Fibroblast of pulmonary artery (primary cell): ENCODE measurements at regions not wholly inside any gene's neighbourhood (a gene's known extent, or its start where the extent isn't known, plus 50 kb on each side); places are given as distances from the start of the nearest gene placed in this dataset.

ENCODE experiments used
- DNase-seq: peaks from one replicate; pipeline ENCODE4 v3.0.0-alpha.2; 2010; ENCODE audit warnings: low read depth
- H3K4me3 ChIP-seq: replicated peaks from 2 replicates; pipeline ENCODE4 v1.5.1; 2011; ENCODE audit warnings: low read depth, mild to moderate bottlenecking, control low read depth, low read length, moderate library complexity
- TF ChIP-seq, protein P1 (sequence below): IDR thresholded peaks from 2 replicates; pipeline ENCODE4 v1.5.1; 2011; ENCODE audit warnings: mild to moderate bottlenecking, control low read depth, low read length, inconsistent platforms; ENCODE audit errors: missing control alignments

DNA sequence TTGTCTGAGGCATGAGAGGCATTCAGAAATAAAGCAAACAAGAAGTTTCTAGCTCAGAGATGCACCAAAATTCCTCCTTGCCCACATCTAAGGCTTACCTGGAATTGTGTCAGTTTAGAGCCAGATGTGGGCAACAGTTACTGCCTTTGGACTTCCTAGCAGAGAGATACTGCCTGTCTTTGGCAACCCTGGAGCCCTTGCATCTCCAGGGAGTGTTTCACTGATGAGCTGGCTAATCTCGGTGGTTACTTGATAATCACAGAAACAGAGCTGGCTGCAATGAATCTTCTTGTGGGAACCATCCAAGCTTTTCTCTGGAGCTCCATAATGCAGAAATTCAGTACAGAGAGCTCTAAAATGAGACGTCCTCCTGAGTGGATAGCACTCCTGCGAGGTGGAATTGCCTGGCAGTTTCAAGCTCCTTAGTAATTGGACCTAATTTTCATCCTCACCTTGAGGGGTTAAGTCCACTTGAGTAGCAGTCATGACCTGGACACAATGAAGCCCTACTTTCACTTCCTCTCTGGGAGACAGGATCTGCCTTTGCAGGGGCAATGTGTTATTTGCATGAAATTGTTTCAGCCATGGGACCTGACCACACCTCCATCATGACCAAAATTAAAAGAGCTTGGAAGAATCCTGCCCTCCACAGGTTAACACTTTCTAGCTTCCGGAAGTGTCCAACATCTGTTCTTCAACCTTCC lies 108.8 kb upstream of the ARHGAP5 start:
- H3K4me3 ChIP-seq: no peak overlapping the region
- no peak for DNase-seq
- TF ChIP-seq, protein P1, sequence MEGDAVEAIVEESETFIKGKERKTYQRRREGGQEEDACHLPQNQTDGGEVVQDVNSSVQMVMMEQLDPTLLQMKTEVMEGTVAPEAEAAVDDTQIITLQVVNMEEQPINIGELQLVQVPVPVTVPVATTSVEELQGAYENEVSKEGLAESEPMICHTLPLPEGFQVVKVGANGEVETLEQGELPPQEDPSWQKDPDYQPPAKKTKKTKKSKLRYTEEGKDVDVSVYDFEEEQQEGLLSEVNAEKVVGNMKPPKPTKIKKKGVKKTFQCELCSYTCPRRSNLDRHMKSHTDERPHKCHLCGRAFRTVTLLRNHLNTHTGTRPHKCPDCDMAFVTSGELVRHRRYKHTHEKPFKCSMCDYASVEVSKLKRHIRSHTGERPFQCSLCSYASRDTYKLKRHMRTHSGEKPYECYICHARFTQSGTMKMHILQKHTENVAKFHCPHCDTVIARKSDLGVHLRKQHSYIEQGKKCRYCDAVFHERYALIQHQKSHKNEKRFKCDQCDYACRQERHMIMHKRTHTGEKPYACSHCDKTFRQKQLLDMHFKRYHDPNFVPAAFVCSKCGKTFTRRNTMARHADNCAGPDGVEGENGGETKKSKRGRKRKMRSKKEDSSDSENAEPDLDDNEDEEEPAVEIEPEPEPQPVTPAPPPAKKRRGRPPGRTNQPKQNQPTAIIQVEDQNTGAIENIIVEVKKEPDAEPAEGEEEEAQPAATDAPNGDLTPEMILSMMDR: no peak

DNA sequence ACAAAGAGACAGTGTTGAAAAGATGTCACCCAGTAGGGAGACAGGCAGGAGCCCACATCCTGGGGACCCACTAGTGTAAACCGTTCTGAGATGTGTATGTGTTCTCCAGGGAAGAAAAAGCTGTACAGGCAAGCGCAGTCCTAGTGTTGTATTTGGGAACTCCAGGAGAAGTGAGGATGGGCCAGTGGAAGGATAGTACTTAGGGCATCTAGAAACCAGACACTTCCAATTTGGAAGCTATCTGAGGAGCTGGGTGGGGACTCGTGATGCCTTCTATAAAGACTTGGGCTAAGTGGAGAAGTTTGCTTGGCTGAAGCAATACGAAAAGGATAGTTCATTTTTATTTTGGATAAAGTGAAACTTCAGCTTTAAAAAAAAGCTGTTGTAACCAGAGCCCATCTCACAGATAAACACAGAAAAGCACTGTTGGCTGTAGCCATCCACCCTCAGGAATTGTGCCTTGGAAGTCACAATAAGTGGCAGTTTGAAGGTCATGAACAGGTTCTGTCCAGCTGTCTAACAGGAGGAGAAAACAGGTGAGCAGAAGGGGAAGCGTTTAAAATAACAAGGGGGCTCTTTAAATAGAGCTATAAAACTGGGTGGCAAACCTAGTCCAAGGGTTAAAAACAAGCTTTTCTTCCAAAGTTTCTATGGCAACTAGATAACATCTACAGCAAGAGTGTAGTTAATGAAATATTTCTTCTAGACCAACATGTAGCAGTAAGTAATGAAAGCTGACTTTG lies 108.0 kb upstream of the ARHGAP5 start:
- DNase-seq: no peak
- no peak overlapping the region for H3K4me3 ChIP-seq
- TF ChIP-seq, protein P1: no peak

DNA sequence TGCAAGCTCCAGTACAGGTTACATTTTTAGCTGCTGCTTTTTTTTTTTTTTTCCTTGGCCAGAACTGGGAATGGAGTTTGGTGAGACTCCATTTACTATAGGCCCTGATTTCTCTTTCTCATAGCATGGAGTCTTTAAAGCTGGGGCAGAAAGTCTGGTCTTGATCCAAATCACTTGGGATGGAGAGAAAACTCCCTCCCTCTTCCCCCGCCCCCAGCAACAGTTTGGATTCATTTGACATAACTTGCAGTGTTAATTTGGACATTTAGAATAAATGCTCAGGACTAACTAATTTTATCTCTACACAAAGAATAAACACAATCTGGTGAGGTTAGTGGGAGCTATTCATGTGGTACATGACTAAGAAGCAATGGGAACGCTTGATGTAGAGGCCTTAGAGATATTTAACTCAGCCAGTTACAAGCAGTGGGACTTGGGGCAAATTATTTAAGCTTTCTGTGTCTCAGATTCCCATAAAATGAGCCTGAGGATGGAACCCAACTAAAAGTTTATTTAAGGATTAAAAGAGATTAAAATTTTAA lies 107.3 kb upstream of the ARHGAP5 start:
- no peak for DNase-seq

DNA sequence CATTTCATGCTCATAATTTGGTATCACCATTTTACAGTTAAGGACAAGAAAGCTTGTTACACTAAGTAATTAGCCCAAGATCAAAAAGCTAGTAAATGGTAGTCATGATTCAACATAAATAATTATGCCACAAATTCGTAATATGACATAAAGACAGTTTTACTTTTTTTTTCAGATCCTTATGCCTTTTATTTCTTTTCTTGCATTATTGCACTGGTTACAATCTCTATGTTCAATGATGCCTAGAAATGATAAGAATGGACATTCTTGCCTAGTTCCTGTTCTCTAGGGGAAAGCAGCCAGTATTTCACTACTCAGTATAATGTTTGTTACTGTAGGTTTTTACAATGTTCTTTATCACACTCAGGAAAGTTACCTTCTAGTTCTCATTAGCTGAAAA lies 106.4 kb upstream of the ARHGAP5 start:
- TF ChIP-seq, protein P1: no peak
- DNase-seq: no peak
- H3K4me3 ChIP-seq: no peak overlapping the region

More for the DNA sequence above, 107.3 kb upstream of the ARHGAP5 start:
- no peak overlapping the region for H3K4me3 ChIP-seq
- TF ChIP-seq, protein P1: no peak

DNA sequence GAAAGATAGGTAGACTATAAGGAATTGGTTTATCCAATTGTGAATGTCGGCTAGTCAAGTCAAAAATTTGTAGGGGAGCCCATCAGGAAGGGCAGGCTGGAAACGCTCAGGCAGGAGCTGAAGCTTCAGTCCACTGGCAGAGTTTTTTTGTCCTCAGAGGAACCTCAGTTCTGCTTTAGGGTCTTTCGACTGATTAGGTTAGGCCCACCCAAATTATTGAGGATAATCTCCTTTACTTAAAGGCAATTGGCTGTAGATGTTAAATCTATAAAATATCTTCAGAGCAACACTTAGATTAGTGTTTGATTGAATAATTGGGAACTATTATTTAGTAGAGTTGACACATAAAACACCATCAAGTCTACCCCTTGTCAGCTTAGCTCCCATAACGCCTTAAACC lies 105.5 kb upstream of the ARHGAP5 start:
- no peak overlapping the region for H3K4me3 ChIP-seq
- no peak for DNase-seq
- TF ChIP-seq, protein P1: no peak

DNA sequence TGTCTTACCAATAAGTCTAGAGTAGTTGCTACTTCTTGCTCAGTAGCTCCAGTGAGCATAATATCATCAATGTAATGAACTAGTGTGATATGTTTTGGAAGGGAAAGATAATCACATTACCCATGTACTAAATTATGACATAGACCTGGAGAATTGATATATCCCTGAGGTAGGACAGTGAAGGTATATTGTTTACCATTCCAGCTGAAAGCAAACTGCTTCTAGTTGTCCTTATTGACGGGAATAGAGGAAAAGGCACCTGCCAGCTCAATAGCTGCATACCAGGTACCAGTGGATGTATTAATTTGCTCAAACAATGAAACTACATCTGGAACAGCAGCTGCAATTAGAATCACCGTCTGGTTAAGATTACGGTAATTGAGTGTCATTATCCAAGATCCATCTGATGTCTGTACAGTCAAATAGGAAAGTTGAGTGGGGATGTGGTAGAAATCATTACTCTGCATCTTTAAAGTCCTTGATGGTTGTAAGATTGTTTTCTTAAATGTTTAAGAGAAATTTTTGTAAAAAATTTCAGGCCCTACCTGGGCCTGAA lies 100.0 kb upstream of the ARHGAP5 start:
- H3K4me3 ChIP-seq: no peak overlapping the region
- TF ChIP-seq, protein P1: no peak

More for the DNA sequence above, 100.0 kb upstream of the ARHGAP5 start:
- DNase-seq: no peak
